ENCODE measurements at regions not wholly inside any gene's neighbourhood (a gene's known extent, or its start where the extent isn't known, plus 50 kb on each side); places are given as distances from the start of the nearest gene placed in this dataset.

- TF ChIP-seq CTCF (IDR thresholded peaks at IDR 0.05; ENCODE audit: poor library complexity) (no peak), EZH2phosphoT487 (IDR thresholded peaks at IDR 0.05; ENCODE audit: low read depth, severe bottlenecking, unreplicated experiment) (no peak), EZH2 (IDR thresholded peaks at IDR 0.05; ENCODE audit: borderline replicate concordance) (no peak)
- Histone ChIP-seq H3K9me3 (ENCODE audit: low read depth) (no peaks in the 10 kb centered on the region), H3K9me2 (replicated peaks; ENCODE audit: insufficient read depth) (no peaks in the 10 kb centered on the region), H3K36me3 (replicated peaks; ENCODE audit: insufficient read depth, low read depth) (no peaks in the 10 kb centered on the region), H3K79me2 (no peaks in the 10 kb centered on the region), H3K27me3 (no peaks in the 10 kb centered on the region), H2AFZ (no peak overlapping the region), H4K20me1 (ENCODE audit: insufficient read depth, poor library complexity, severe bottlenecking) (no peaks in the 10 kb centered on the region), H3K27ac (no peak overlapping the region), H3K4me3 (no peak overlapping the region), H3K4me2 (no peak overlapping the region), H3K4me1 (ENCODE audit: insufficient read depth) (no peaks in the 10 kb centered on the region)
- WGBS (ENCODE audit: low lambda C conversion rate, missing lambda C conversion rate), result 78% methylated on average over 2 of the region's 2 CpGs
- no peak for DNase-seq (ENCODE audit: low spot score)
Observed at GRCh38 chr17:70323269-70323668, 153.9 kb downstream of the KCNJ2 start.

GRCh38 chr17:70324031-70324430 is 154.7 kb downstream of the KCNJ2 start:
- 87% methylated on average over 1 of the region's 1 CpG for WGBS (ENCODE audit: low lambda C conversion rate, missing lambda C conversion rate)
- Histone ChIP-seq H3K4me3 (no peak overlapping the region), H4K20me1 (ENCODE audit: insufficient read depth, poor library complexity, severe bottlenecking) (no peaks in the 10 kb centered on the region), H3K27ac (no peak overlapping the region), H3K9me2 (replicated peaks; ENCODE audit: insufficient read depth) (no peaks in the 10 kb centered on the region), H3K4me2 (no peak overlapping the region), H3K79me2 (no peaks in the 10 kb centered on the region), H3K4me1 (ENCODE audit: insufficient read depth) (no peaks in the 10 kb centered on the region), H3K9me3 (ENCODE audit: low read depth) (no peaks in the 10 kb centered on the region), H2AFZ (no peak overlapping the region), H3K27me3 (no peaks in the 10 kb centered on the region), H3K36me3 (replicated peaks; ENCODE audit: insufficient read depth, low read depth) (no peaks in the 10 kb centered on the region)
- no peak for TF ChIP-seq EZH2 (IDR thresholded peaks at IDR 0.05; ENCODE audit: borderline replicate concordance)
- TF ChIP-seq EZH2phosphoT487 (IDR thresholded peaks at IDR 0.05; ENCODE audit: low read depth, severe bottlenecking, unreplicated experiment), result no peak
- TF ChIP-seq CTCF (IDR thresholded peaks at IDR 0.05; ENCODE audit: poor library complexity), result no peak
- DNase-seq (ENCODE audit: low spot score), result no peak

- Histone ChIP-seq H3K4me3 (no peak overlapping the region), H3K36me3 (replicated peaks; ENCODE audit: insufficient read depth, low read depth) (no peaks in the 10 kb centered on the region), H3K4me1 (ENCODE audit: insufficient read depth) (no peaks in the 10 kb centered on the region), H3K79me2 (no peaks in the 10 kb centered on the region), H3K27ac (no peak overlapping the region), H3K9me3 (ENCODE audit: low read depth) (no peaks in the 10 kb centered on the region), H3K9me2 (replicated peaks; ENCODE audit: insufficient read depth) (no peaks in the 10 kb centered on the region), H3K27me3 (no peaks in the 10 kb centered on the region), H3K4me2 (no peak overlapping the region), H2AFZ (no peak overlapping the region), H4K20me1 (ENCODE audit: insufficient read depth, poor library complexity, severe bottlenecking) (no peaks in the 10 kb centered on the region)
- no peak for TF ChIP-seq CTCF (IDR thresholded peaks at IDR 0.05; ENCODE audit: poor library complexity)
- TF ChIP-seq EZH2 (IDR thresholded peaks at IDR 0.05; ENCODE audit: borderline replicate concordance), result no peak
- WGBS (ENCODE audit: low lambda C conversion rate, missing lambda C conversion rate), result 90% methylated on average over 1 of the region's 1 CpG
- no peak for DNase-seq (ENCODE audit: low spot score)
Observed at GRCh38 chr17:70327279-70327678, 157.9 kb downstream of the KCNJ2 start.

GRCh38 chr17:70327723-70328122 is 158.4 kb downstream of the KCNJ2 start:
- no peaks in the 10 kb centered on the region for H3K27me3 ChIP-seq
- H3K79me2 ChIP-seq, result no peaks in the 10 kb centered on the region
- TF ChIP-seq EZH2 (IDR thresholded peaks at IDR 0.05; ENCODE audit: borderline replicate concordance), result no peak
- no peak for TF ChIP-seq CTCF (IDR thresholded peaks at IDR 0.05; ENCODE audit: poor library complexity)
- TF ChIP-seq EZH2phosphoT487 (IDR thresholded peaks at IDR 0.05; ENCODE audit: low read depth, severe bottlenecking, unreplicated experiment), result no peak
- no peaks in the 10 kb centered on the region for H3K9me2 ChIP-seq (replicated peaks; ENCODE audit: insufficient read depth)
- no peaks in the 10 kb centered on the region for H4K20me1 ChIP-seq (ENCODE audit: insufficient read depth, poor library complexity, severe bottlenecking)
- no peak overlapping the region for H2AFZ ChIP-seq
- no peak for DNase-seq (ENCODE audit: low spot score)
- no peaks in the 10 kb centered on the region for H3K4me1 ChIP-seq (ENCODE audit: insufficient read depth)
- H3K27ac ChIP-seq, result no peak overlapping the region
- H3K36me3 ChIP-seq (replicated peaks; ENCODE audit: insufficient read depth, low read depth), result no peaks in the 10 kb centered on the region
- no peaks in the 10 kb centered on the region for H3K9me3 ChIP-seq (ENCODE audit: low read depth)
- H3K4me2 ChIP-seq, result no peak overlapping the region
- H3K4me3 ChIP-seq, result no peak overlapping the region
- WGBS (ENCODE audit: low lambda C conversion rate, missing lambda C conversion rate), result 62% methylated on average over 10 of the region's 10 CpGs

Measured in hepatocyte (in vitro differentiated cells).